IPS-18c (cell line): ENCODE measurements at regions not wholly inside any gene's neighbourhood (a gene's known extent, or its start where the extent isn't known, plus 50 kb on each side); places are given as distances from the start of the nearest gene placed in this dataset.

Experiments used
- H3K4me3 ChIP-seq: 2 replicates; pipeline ENCODE4 v1.7.0; 2013; ENCODE audit warnings: low read depth, mild to moderate bottlenecking, low read length, moderate library complexity; ENCODE audit not compliant: insufficient read depth
- H3K9me3 ChIP-seq: one replicate; pipeline ENCODE4 v1.6.1; 2013; ENCODE audit warnings: mild to moderate bottlenecking, low read length, moderate library complexity; ENCODE audit not compliant: control insufficient read depth, insufficient read depth

DNA sequence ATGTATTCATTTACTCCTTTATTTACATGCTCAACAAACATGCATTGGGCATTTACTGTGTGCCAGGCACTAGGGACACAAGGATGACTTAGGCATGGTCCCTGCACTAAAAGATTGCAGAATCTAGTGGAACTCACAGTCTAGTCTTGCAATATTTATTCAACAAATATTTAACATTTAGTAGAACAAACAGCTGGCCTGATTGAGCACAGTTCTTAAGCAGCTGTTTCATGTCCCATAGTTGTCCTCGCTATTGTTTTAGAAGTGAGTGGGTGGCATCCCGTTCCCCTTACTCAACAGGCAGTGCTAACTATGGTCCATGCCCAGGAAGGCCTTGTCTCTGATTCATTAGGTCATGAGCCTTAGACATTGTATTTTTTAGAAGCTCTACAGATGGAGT lies 459.9 kb upstream of the CADM1 start:
- H3K4me3 ChIP-seq = no peak overlapping the region
- H3K9me3 ChIP-seq = no peaks in the 10 kb centered on the region

DNA sequence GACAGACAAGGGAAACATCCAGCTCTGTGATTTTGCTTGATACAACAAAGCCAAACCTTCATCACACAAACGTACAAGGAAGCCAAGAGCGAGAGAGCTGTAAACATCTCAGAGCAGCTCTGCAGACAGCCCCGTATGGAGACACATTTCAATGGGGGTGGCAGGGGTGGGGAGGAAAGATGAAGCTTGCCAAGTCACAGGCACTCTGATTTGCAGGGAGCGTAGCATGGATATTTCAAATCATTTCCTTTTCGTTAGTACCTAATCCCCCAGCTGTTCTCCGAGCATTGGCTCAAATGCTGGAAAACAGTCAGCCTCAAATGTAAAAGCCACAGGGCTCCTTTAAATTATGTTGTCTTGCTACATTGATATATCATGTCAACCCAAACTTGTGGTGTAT lies 458.9 kb upstream of the CADM1 start:
- Histone ChIP-seq H3K4me3 (no peak overlapping the region), H3K9me3 (no peaks in the 10 kb centered on the region)

DNA sequence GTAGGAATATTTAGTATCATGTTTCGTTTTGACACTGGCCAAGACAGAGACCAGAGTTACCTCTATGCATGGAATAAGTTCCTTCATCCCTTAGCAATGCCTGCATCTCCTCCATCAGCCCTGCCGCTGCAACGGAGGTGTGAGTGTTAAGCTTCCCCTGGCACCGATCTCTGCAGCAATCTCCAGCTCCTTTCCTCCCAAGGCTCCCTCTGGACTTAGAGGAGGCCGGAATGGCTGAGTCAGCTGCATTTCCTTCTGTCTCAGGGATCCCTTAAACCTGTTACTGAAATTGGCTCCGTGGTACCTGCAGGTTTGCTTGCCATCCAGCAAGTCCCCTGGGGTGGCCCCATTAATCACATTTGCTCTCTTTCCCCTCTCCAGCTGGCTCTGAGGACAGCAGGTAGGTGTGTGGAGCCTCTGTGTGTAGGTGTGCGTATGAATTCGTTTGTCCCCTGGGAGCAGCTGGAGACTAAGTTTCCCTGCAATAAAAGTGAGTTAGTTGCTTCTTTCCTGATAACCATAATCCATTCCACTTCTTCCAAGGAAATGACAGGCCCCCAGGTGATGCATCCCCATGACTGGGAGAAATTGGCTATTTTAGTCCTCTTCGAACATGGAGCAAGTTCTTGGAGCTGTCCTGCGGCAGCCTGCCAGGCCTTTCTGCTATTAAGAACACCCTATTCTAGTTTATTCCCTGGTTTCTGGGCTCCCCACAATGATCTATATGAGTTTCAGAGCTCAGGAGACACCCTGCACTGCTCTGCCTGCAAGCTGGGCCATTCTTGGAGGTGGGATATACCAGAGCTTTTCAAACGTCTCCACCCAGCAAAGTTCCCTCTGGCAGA lies 457.2 kb upstream of the CADM1 start:
- H3K4me3 ChIP-seq = no peak overlapping the region
- no peaks in the 10 kb centered on the region for H3K9me3 ChIP-seq

DNA sequence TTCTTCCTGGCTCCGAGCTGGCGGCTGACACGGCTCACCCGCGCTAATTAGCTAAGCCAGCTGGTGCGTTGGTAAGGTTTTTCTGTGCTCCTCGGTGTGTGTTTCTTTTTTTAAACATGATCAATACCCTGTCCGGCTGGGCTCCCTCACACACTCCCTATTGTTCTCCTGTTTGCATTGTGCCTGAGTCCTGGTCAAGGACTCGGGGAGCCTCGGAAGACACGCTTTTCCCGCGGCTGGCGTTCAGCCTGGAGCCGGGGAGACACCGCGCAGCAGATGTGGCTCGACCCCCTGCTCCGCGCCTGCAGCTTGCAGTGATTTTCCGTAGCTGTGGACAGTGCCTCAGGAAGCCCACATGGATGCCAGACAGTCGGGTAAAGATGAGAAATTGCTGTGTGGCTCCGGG lies 454.9 kb upstream of the CADM1 start:
- Histone ChIP-seq H3K9me3 (no peaks in the 10 kb centered on the region), H3K4me3 (no peak overlapping the region)

DNA sequence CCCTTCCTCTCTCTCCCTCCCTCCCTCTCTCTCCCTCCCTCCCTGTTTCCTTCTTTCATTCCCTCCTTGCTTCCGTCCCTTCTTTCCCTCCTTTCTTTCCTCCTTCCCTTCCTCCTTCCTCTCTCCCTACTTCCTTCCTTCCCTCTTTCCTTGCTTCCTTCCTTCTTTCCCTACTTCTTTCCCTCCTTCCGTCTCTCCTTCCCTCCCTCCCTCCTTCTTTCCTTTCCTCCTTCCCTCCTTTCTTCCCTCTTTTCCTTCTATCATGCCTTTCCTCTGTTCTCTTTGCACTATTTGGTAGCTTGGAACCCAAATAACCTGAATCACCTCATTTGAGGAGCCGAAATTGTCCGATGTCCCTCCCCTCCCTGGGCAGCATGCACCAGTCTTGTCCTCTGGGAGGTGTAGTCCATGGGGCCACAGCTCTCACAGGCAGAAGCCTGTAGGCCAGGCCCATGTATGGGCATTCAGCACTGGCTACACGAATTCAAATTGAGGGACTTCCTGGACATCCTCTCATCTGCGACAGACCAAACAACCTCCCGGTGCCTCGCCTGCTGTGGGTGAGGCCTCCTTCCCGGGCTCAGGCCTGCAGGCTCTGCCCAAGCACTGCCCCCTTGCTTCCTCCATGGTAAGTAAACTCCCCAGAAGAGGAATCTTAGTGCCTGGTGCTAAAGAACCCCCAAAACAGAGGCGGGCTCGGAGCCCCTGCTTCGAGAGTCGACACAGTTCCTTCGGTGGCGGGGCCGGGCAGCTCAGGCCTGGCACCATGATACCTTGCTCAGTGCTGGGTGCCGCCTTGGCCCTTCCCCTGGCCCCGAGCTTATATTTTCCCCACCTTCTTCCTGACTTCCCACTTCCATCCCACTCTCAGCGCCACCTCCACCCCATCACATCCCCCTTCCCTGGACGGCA lies 454.1 kb upstream of the CADM1 start:
- H3K9me3 ChIP-seq = no peaks in the 10 kb centered on the region
- no peak overlapping the region for H3K4me3 ChIP-seq

DNA sequence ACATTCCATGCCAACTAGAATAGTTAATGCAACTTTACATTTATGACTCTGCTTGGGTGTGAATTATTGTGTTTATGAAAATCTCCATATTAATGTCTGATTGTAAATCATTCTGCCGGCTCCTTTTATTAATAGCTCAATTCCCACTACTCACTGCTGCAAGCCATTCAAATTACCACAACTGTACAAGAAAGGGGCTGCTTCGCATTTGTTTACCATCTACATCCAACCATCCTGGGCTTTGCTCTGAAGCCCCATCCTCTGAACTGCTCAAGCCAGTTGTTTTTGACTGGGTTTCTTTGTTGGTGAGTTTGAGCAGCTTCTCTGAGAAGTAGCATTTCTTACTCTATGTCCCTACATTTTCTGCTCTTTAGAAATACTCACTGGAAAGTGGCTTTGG lies 451.6 kb upstream of the CADM1 start:
- H3K4me3 ChIP-seq = no peak overlapping the region
- H3K9me3 ChIP-seq = no peaks in the 10 kb centered on the region

DNA sequence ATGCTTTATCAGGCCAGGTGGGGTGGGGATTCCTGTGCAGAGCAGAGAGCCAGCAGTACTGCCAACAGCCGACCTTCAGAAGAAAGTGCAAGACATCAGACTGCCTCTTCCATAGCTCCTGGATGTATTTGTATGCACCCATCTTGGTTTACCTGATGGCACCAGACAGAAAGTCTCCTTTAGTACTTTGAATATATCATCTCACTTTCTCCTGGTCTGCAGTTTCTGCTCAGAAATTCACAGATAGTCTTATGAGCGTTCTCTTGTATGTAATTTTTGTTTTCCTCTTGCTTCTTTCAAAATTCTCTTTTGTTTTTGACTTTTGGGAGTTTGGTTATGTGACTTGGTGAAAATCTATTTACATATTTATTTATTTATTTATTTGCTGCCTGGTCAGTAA lies 446.4 kb upstream of the CADM1 start:
- H3K9me3 ChIP-seq = no peaks in the 10 kb centered on the region
- no peak overlapping the region for H3K4me3 ChIP-seq

DNA sequence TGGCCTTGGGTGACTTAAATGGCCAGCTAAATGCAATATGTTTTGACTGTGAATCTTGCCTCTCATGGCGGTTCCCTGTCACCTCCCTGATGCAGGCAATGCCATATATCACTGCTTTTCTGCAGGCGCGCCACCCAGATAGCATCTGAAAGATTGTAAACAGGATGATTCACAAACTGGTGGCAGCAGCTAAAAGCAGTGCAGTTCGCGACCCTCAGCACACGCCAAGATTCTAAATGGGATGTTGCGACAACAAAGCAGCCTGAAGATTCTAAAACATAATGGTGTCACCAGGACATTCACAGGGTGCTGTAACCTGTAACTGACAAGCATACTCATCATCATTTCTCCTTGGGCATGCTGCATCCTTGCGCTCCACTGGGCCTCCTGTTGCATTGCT lies 440.4 kb upstream of the CADM1 start:
- no peak overlapping the region for H3K4me3 ChIP-seq

DNA sequence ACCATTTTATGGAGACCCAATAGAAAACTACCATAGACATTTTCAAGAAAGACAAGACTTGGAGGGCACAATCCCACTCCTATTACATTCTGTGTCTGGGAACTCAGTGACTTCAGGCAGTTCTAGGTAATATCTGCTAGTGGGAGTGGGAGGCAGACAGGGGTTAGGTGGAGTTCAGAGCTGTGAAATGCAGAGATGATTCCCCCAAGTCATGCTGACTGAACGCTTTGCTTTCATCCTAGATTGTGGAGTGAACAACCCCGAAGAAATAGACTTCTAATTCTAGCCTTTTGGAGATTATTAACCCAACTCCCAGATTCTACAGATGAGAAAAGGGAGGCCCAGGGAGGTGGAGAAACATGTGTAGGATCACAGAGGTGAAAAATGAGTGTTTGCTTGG lies 437.8 kb upstream of the CADM1 start:
- Histone ChIP-seq H3K9me3 (no peaks in the 10 kb centered on the region), H3K4me3 (no peak overlapping the region)

More for the DNA sequence above, 440.4 kb upstream of the CADM1 start:
- H3K9me3 ChIP-seq = no peaks in the 10 kb centered on the region

DNA sequence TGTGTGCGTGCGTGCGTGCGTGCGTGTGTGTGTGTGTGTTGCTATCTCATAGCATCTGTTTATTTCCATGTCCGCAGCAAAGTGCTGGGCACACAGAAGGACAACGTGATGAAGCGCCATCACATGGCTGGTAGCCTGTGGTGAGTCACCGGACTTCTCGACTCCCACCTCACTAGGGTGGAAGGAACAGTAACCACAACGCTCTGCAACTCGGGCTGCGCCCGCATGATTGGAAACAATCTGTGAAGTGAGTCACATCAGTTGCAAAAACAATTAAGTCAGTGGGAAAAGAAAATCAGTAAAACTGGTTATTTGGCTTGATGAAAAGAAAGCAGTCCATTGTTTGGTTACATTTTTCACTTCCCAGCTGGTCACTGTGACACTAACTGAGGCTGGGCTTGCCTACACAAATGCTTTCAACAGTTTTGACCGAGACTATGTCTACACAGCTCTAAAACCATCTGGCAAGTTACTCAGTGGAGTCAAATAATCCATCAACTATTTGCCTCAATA lies 437.3 kb upstream of the CADM1 start:
- Histone ChIP-seq H3K4me3 (no peak overlapping the region), H3K9me3 (no peaks in the 10 kb centered on the region)

DNA sequence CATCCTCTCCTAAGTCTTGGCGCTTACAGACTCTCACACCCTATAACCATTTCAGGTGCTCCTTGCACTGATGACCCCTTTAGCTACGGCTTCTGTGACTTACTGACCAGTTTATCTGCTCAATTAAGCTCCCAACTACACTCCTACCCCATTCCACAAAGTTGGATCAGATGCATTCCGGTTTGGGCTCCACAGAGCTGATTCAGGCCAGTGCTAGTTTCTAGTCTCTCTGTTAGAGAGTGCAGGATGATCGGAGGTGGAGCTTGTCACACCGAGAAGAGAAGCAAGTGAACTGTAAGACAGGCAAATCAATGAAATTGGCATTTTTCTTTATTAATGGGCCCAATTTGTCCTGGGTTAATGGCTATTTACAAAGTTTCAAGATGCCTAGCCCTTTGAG lies 436.8 kb upstream of the CADM1 start:
- no peaks in the 10 kb centered on the region for H3K9me3 ChIP-seq
- H3K4me3 ChIP-seq = no peak overlapping the region

DNA sequence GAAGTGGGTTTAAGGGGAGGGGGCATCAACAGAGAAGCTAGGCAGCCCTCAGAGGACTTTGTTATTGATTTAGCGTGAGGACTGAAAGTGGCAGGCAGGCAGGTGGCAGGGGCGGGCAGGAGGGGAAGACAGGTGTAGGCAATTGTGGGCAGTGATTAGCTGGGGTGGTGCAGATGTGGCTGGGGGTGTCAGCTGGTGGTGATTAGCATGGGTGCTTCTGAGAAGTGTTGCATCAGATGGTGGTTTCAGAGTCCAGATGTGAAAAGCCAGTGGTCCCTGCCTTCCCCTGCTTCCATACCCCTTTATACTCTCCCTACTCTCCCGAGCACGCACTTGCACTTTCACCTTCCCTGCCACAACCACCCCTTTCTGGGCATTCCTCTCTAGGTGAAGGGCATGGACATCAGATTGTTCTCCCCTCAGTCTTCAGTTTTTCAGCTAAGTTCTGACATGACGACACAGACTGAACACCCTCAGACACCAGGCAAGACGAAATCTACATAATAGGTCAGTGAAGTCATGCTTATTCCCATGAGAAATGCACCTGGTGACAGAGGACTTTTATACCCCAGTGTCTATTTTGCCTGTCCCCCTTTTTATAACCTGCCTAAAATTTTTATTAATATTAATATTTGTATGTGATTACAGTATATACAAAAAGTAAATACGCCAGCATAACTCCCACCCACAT lies 435.7 kb upstream of the CADM1 start:
- H3K4me3 ChIP-seq = no peak overlapping the region

DNA sequence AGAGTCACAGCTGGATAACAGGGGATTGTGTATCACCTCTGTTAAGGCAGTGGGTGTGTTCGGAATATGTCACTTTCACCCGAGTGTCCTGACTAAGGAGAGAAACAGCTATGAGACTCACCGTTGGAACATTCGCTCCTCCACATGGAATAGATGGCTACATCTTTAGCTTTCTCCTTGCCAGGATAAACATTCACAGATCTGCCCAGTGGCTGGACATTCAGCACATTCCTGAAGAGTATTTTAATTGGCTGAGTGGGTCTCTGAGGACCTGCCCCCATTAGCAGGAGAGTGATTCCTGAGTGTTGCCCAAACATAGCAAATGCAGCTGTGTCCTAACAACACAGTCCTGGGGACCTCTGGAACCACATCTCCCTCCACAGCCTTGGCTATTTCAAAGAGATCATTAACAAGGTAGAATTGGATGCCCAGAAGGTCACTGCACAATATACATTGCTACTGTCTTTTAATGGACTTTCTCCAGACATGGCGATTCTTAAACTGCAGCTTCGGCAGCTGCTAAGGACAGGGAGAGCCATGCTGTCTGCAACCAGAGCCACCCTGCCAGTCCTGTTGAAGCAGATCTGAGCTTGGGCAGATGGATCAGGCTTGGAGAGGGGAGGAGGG lies 435.0 kb upstream of the CADM1 start:
- H3K4me3 ChIP-seq = no peak overlapping the region
- H3K9me3 ChIP-seq = no peaks in the 10 kb centered on the region

More for the DNA sequence above, 435.7 kb upstream of the CADM1 start:
- H3K9me3 ChIP-seq = no peaks in the 10 kb centered on the region

DNA sequence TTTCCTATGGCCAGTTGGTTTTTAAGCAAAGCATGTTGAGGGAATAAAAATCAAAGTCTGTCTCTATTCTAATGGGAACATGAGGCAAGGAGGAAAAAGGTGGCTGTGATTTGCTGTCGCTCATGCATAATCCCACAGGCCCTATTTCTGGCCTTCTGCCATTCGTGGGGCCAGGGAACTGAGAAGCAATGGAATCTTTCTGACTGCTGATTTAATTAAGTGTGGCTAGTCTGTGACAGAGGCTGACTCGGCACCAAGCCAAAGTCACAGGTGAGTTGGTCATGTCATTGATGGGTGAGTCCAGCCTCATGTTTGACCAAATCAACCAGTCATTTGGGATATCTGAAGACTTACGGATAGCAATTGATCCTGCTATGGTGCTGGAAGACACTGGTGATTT lies 429.3 kb upstream of the CADM1 start:
- Histone ChIP-seq H3K9me3 (no peaks in the 10 kb centered on the region), H3K4me3 (no peak overlapping the region)

DNA sequence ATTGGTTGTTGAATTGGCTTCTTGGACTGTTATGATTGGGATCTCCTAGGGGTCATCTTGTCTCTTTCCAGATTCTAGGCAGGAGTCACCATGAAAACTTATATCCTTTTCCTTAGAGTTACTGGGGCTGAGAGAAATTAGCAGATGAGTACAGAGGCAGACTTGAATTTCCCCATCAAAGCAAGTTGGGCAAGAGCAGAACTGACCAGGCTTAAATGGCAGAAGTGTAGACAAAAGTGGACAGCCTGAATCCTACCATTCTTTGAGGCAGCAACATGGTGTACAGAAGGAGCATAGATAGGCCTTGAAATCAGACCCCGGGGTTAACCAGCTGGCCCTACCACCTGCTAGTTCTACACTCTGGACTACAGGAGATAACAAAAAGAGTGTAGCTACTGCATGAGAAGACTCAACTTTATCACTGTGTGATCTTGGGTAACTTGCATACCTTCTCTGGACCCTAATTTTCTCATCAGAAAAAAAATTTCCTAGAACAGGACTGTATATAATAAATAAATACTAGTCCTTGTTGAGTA lies 427.4 kb upstream of the CADM1 start:
- no peak overlapping the region for H3K4me3 ChIP-seq
- H3K9me3 ChIP-seq = no peaks in the 10 kb centered on the region

DNA sequence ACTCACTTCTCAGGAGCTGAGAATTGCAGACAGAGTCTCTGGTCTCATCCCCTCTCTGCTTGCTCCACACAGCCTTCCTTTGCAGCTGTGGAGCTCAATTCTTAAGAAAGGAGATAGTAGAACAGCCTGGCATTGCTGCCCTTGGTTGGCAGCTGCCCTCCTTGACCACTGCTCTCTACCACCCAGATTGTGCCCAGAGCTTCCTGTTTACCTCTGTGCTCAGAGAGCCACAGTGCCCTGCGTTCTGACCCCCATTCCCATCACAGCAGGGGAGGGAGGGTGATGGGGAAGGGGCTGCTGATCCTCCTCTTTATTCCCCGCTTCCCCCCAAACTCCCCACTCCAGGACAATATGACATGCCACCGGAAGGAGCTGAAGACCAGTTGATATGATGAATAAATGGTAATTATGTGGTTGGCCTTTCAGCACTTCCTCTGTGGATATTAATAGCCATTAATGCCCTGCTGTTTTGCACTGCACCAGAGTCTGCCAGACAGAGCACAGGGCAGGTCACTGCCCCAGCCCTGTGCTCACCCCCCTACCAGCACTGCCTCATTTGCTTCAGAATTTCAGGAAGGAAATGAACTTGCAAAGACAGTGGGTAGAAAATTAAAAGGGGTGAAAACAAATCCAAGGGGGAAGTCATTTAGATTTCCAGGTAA lies 426.8 kb upstream of the CADM1 start:
- H3K4me3 ChIP-seq = no peak overlapping the region
- no peaks in the 10 kb centered on the region for H3K9me3 ChIP-seq
